ENCODE measurements at regions not wholly inside any gene's neighbourhood (a gene's known extent, or its start where the extent isn't known, plus 50 kb on each side); places are given as distances from the start of the nearest gene placed in this dataset.

DNA sequence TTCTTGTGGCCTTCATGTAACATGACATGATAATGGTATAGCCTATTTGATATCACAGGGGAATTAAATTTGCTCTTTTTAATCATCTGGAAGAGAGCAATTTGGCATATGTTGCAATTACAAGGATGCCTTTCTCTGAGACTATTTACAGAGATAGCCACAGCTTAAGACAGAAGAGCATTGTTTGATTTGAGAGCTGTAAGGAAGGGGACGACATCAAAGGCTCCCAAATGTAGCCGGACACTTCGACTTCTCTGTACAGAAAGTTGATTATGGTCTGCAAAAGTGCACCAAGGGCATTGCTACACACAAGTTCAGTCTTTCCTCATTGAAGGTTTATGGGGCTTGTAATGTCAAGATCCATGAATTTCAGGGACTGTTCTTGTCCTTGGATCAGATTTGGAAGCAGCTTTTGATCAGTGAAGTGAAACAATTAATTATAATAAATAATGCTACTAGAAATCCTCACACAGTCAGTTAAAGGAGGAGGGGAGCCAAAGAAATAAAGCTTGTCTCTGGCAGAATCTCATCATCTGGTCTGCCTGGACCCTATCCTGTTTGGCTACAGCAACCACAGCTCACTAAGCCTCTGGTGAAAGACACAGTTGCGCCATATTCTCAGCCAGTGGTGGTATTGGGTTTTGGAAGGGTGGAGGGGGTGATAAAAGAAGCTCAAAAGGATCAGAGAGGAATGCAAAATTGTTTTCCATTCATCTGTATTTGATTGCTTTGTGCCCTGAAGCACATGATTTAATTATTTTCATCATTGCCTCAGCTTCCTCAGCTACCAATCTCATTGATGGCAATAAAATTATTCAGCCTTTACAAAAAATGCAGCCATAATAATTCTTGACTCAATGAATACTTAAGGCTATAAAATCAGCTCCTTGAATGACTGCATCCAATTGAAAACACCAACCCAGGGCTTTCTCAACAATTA lies 654.3 kb upstream of the LCORL start:
- no peak for ATAC-seq
- DNase-seq (ENCODE audit: low spot score): no peak
- intact Hi-C loops (cut with DNase I): no loop called here

DNA sequence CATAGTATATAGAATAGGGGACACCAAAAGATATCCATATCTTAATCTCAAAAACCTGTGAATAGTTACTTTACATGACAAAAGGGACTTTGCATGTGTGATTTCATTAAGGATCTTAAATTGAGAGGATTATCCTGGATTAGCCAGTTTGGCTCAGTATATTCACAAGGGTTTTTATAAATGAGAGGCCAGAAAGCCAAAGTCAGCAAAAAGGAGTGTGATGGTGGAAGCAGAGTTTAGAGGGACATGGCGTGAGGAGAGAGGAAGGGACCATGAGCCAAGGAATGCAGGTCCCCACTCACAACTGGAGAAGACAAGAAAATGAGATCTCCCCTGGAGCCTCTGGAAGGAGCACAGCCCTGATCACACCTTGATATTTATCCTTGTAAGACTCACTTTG lies 648.5 kb upstream of the LCORL start:
- DNase-seq (ENCODE audit: low spot score): no peak
- intact Hi-C loops (cut with DNase I): no loop called here
- ATAC-seq: no peak

DNA sequence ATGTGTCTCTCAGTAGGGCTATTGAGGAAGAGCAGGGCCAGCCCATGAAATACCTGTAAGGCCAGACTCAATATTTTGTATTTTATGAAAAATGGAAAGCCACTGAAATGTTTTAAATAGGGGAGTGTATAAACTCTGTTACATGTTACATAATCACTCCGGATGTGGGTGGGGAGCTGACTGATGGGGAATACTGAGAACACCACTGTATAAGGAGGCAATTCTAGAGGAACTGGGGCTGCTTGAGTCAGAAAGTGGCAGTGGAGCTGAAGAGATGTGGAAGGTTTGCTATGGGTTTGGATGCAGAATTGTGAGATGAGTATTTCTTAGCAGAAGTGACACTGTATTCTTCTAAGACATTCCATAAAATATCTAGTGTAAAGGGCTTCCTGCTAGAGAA lies 647.8 kb upstream of the LCORL start:
- DNase-seq (ENCODE audit: low spot score) (no peak), ATAC-seq (no peak)
- intact Hi-C loops (cut with DNase I): loop anchor here (5.0 kb wide), 1 partner anchor 1282 kb away; no protein-coding TSS in a partner anchor

DNA sequence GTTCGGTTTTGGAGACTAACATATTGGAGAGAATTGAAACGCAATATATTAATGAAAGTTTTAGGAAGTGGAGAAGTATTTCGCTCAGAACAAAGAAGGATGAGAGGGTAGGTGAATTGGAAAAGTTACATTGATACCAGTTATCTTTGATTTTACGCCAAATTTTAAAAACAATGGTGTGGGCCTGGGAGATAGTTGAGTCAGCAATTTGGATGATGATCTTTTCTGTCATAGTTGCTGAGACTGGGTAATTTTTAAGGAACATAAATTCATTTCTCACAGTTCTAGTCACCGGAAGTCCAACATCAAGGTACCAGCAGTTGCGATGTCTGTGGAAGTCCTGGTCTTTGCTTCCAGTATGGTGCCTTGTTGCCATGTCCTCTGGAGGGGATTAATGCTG lies 644.8 kb upstream of the LCORL start:
- DNase-seq (ENCODE audit: low spot score) (no peak), ATAC-seq (no peak)
- intact Hi-C loops (cut with DNase I): loop anchor here (5.0 kb wide), 1 partner anchor 1279 kb away; no protein-coding TSS in a partner anchor

DNA sequence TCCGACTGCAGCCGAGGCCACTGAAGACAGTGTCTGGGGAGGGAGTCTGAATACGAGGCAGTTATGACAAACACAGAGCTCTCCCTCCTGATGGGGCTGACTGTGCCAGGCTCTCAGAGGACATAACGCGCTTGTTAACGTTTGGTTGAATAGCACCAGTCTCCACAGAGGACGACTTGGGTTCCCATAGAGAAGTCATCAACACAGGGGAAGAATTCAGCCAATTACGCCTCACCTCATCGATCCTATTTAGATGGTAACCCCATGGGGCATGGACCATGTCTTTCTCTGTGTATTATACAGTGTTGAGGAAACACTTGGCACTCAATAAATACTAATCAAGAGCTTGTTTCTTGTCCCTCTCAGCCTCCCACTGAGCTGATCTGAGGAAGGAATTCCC lies 642.6 kb upstream of the LCORL start:
- no peak for DNase-seq (ENCODE audit: low spot score)
- intact Hi-C loops (cut with DNase I): no loop called here
- ATAC-seq: no peak

DNA sequence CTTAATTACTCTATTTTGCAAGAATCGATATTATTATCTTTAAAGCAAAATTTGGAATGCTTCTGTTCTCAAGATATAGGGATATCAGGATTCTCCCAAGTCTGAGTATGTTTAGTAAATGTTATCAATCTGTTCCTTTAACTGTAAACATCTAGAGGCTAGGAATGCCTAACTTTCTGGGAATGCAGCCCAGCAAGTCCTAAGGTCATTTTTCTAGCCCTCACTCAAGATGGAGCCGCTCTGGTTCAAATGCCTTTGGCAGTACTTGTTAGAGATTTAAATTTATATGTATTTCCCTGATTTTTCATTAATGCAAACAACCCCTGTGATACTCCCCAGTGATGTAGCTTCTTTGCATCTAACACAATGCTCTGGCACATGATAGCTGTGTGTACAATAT lies 623.8 kb upstream of the LCORL start:
- DNase-seq (ENCODE audit: low spot score): no peak
- intact Hi-C loops (cut with DNase I): no loop called here
- no peak for ATAC-seq

DNA sequence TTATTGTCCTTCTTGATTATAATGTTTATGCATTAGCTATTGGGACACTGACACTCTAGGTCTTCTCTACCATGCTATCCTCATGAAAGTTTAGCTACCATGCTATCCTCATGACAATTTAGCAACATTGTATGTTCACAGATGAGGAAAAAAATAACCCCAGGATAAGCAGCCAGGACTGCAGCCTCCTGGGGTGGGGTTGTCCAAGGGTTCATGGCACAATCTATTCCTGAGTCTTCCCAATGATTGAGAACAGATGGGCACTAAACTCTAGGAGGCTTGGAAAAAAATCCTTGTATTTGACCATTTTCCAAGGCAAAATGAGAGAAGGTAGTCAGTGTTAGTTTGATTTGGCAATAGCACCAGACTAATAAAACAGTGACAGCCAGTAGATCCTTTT lies 619.8 kb upstream of the LCORL start:
- DNase-seq (ENCODE audit: low spot score) (no peak), ATAC-seq (peak; percentile 91)
- intact Hi-C loops (cut with DNase I): no loop called here

DNA sequence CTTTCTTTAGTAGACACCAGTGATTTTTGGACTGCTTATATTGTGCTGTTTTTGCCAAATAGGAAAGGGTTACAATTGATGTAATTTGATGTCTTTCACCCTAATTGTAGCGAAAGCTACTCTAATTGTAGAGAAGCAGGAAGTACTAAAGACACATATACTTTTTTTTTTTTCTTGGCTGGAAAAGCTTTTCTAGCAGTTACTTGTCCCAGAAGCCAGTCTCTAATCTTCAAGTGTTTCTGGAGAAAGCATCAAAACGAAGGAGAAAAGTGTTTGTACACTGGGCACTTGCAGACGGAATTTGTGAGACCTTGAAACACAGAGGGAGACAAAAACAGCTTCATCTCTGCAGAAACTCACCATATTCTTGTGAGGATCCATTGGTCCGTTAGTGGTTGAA lies 616.5 kb upstream of the LCORL start:
- ATAC-seq (no peak), DNase-seq (ENCODE audit: low spot score) (no peak)
- intact Hi-C loops (cut with DNase I): no loop called here

DNA sequence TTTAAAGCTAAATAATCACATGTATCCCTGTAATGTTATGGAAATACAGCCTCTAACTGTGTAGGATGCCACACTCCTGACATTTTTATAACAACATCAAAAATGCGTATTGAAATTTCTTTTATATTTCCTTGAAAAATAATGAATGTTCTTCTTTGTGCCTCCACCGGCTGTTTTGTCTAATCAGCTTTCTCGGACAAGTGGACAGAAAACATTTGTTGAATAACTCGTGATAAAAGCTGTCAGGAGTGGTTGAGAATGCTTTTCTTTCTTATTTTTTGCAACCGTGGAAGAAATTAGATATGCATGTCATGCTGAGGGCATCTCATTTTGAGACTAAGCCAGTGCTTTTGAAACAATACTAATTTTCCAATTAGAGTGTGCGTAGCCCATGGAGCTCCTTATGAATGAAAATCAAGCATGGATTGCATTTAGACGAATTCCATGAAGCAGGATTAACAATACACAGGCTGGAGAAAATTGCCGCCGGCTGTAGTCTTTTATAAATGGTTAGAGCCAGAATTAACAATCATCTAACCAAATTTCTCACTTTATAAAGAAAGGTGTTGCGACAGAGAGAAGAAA lies 614.5 kb upstream of the LCORL start:
- intact Hi-C loops (cut with DNase I): no loop called here
- ATAC-seq (peak; percentile 16), DNase-seq (ENCODE audit: low spot score) (no peak)

DNA sequence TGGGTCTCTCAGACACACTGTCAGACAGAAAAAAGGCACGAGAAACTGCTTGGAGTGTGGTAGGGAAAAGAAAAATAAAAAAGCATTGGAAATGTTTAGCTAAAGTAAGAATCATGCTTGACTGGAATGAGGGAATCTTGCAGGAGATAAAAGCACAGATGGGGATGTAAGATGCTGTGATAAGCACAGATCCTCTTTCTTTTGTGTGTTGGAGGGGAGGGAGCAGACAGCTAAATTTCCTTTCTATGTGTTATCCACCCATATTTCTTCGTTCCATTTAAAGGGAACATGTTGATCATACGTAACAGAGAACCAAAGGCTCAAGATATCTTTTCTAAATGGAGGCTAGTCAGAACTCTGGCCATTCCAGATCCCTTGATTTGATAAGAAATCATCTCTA lies 614.0 kb upstream of the LCORL start:
- intact Hi-C loops (cut with DNase I): no loop called here
- no peak for ATAC-seq
- DNase-seq (ENCODE audit: low spot score): no peak

DNA sequence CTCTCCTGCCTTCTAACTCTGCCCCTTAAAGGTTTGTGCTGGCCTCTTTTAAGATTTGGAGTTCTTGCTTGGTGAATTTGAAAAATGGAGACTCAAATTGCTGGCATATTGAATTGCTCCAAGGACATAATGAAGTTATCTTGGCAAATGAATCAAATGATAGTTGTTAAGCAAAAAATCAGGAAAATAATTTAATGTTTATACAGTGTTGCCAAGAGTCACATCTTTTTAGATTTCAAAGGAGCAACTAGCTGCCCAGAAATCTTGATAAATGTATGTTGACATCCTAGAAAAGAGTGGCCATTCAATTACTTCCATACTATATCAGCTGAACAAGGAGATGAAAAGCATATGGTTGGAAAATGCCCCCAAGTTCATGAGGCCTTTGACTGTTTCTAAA lies 610.0 kb upstream of the LCORL start:
- intact Hi-C loops (cut with DNase I): no loop called here
- DNase-seq (ENCODE audit: low spot score): no peak
- no peak for ATAC-seq

DNA sequence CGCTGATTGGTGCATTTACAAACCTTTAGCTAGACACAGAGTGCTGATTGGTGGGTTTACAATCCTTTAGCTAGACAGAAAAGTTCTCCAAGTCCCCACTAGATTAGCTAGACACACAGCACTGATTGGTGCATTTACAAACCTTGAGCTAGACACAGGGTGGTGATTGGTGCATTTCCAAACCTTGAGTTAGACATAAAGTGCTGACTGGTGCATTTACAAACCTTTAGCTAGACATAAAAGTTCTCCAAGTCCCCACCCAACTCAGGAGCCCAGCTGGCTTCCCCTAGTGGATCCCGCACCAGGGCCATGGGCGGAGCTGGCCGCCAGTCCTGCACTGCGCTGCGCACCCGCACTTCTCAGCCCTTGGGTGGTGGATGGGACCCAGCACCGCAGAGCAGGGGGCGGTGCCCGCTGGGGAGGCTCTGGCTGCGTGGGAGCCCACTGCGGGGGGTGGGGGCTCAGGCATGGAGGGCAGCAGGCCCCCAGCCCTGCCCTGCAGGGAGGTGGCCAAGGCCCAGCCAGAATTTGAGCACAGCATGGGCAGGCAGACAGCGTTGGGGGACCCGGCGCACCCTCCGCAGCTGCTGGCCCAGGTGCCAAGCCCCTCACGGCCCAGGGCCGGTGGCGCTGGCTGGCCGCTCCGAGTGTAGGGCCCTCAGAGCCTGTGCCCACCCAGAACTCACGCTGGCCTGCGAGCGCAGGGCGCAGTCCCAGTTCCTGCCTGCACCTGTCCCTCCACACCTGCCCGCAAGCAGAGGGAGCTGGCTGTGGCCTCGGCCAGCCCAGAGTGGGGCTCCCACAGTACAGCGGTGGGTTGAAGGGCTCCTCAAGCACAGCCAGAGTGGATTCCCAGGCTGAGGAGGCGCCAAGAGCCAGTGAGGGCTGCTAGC lies 608.9 kb upstream of the LCORL start:
- intact Hi-C loops (cut with DNase I): no loop called here
- DNase-seq (ENCODE audit: low spot score) (no peak), ATAC-seq (no peak)

DNA sequence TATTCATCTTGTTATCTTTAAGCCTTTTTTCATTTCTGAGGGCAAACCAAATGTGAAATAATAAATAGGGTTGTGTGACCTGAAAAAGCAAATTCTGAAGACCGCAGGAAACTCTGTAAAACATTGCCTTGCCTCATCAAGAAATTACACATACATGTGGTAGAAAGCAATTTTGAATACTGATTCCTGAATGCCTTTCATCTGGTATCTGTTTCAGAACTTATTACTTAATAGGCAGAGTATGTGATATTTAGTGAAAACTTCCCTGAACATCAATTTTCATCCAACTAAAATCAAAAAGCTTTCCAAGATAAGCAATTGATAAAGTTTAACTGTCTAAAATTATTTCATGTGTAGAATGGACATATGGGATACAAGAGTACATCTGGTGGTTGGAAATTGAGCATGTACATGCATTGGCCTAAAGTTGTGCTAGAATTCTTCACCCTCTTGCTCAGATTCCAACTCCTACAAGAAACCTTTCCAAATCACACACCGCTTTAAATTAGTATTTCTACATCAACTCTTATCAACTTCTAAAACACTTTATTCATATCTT lies 606.0 kb upstream of the LCORL start:
- ATAC-seq: peak; percentile 57
- intact Hi-C loops (cut with DNase I): no loop called here

DNA sequence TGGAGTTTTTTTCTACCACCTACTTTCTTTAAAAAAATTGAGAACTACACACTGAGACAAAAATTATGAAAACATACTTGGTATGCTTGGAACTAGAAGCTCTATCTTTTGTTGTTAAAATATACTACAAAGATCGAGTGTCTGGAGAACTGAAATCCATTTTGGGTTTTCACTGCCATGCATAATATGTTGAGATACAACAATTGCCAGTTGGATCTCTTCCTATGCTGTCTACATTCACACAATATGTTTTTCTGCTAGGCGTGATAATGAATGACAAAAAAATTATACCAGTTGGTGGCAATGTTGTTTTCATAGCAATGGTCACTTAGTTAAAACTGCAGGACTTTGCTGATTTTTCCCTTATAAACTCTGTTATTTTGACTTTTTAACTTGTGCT lies 605.4 kb upstream of the LCORL start:
- ATAC-seq: no peak

More for the DNA sequence above, 606.0 kb upstream of the LCORL start:
- no peak for DNase-seq (ENCODE audit: low spot score)

DNA sequence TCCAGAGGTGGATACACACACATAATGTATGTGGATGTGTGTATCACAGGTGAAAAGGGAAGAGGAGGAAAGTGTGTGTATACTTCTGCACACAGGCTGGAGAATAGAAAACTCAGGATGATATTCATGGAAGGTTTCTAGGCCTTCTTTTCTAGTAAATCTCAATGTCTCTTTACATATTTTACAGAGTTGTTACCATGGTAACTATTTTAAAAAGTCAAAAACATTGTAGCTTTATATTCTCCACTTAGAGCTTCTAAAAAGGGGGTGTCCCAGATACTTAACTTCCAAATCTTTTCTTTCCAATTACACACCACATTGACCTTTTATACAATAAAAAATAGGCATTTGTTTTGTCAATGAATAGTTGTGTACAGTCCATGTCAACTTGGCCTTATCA lies 604.8 kb upstream of the LCORL start:
- no peak for ATAC-seq
- intact Hi-C loops (cut with DNase I): no loop called here
- no peak for DNase-seq (ENCODE audit: low spot score)

More for the DNA sequence above, 605.4 kb upstream of the LCORL start:
- no peak for DNase-seq (ENCODE audit: low spot score)
- intact Hi-C loops (cut with DNase I): no loop called here

DNA sequence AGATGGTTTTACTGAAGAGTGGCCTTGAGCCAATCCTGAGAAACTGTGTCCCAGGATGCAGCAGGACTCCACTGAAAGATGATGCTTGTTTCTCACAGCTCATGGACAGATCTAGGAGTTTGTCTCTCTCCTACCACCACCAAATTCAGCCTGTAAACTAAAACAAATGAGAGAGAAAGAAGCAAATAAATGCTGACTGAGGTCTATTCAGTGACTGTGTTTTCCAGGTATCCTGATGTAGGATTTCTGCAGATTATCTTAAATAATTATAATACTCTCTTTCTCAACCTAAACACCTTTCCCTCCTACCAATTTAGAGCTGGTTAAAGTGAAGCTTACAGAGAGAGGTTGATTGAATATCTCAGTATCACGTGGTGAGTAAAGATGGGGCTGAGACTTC lies 599.6 kb upstream of the LCORL start:
- ATAC-seq: no peak
- intact Hi-C loops (cut with DNase I): no loop called here
- DNase-seq (ENCODE audit: low spot score): no peak

DNA sequence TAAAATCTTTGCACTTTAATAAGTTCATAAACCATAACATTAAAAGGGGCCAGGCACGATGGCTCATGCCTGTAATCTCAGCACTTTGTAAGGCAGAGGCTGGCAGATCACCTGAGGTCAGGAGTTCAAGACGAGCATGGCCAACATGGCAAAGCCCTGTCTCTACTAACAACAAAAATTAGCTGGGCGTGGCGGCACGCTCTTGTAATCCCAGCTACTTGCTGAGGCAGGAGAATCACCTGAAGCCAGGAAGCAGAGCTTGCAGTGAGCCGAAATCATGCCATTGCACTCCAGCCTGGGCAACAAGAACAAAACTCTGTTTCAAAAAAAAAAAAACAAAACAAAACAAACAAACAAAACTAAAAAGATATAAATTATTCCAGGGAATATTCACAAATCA lies 595.2 kb upstream of the LCORL start:
- intact Hi-C loops (cut with DNase I): no loop called here
- ATAC-seq: no peak
- no peak for DNase-seq (ENCODE audit: low spot score)

DNA sequence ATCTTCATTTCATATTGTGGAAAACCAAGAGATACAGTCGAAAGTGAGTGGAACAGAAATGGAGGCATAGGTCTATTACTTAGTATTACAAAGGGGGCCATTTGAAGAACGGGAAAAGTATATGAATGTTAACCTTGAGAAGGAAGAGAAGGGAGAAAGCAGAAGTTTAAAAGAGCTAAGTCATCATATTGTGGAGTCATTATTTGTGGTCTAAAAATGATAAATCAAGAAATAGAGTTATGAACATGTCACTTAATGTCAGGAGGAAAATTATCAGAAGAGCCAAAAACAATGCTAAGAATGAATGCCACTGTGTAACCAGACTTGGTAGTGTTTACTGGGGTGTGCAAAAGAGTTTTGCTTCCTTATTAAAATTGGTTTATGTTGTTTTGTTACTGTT lies 589.5 kb upstream of the LCORL start:
- intact Hi-C loops (cut with DNase I): no loop called here
- no peak for ATAC-seq
- DNase-seq (ENCODE audit: low spot score): no peak

DNA sequence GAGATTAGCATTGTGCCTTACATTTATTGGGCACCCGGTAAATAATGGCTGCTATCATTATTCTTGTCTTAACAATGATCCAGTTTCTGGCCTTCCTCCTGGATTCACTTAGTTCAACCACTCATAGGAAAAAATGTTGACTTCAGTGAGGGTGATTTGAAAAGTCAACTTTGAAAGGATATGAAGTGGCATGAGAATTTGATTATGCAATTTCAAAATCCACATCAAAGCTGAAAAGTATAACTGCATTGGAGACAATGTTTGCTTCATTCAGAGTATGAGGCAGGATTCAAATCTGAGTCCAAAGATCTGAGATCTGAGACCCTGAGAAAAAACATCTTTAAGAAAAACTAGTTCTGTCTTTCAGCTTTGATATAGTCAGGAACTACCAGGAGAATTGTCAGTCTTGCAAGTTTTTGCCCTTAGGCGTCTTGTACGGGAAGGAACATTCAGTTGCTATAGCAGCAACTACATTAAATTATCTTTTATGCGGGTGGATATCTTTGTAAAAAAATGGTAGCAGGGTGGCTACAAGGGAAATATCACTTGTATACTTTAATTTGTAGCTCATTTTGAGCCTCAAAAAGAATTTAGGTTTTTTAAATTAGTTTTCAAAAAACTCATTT lies 587.5 kb upstream of the LCORL start:
- no peak for DNase-seq (ENCODE audit: low spot score)
- no peak for ATAC-seq
- intact Hi-C loops (cut with DNase I): no loop called here
